Neural cell (in vitro differentiated cells): ENCODE measurements at regions not wholly inside any gene's neighbourhood (a gene's known extent, or its start where the extent isn't known, plus 50 kb on each side); places are given as distances from the start of the nearest gene placed in this dataset.

Experiments used
- H2AFZ ChIP-seq: fragments of 200-600, 300-800 bp; sonication (generic), shearing (Covaris generic); 2 replicates; pipeline ENCODE4 v1.6.0; 2014; ENCODE audit warnings: low read depth, mild to moderate bottlenecking, antibody characterized with exemption, low read length, moderate library complexity
- H3F3A ChIP-seq: fragments of 200-600 bp; shearing (Covaris generic); 2 replicates; pipeline ENCODE4 v1.6.1; 2016; ENCODE audit warnings: mild to moderate bottlenecking, moderate library complexity, mixed read lengths, antibody characterized with exemption, low read length; ENCODE audit not compliant: insufficient read depth, poor library complexity, severe bottlenecking
- H3K27ac ChIP-seq: fragments of 200-600, 300-800 bp; sonication (generic), shearing (Covaris generic); 2 replicates; pipeline ENCODE4 v1.5.1; 2014; ENCODE audit warnings: mild to moderate bottlenecking, low read length, moderate library complexity
- H3K27me3 ChIP-seq: fragments of 300-800, 200-600 bp; sonication (generic), shearing (Covaris generic); 2 replicates; pipeline ENCODE4 v1.6.0; 2014; ENCODE audit warnings: mild to moderate bottlenecking, low read depth, low read length, moderate library complexity; ENCODE audit not compliant: insufficient read depth
- H3K36me3 ChIP-seq: fragments of 300-800, 200-600 bp; sonication (generic), shearing (Covaris generic); 2 replicates; pipeline ENCODE4 v1.5.1; 2014; ENCODE audit warnings: mild to moderate bottlenecking, antibody characterized with exemption, low read length, moderate library complexity; ENCODE audit not compliant: insufficient read depth
- H3K4me2 ChIP-seq: fragments of 300-800, 200-600 bp; sonication (generic), shearing (Covaris generic); 2 replicates; pipeline ENCODE4 v1.6.0; 2014; ENCODE audit warnings: mild to moderate bottlenecking, low read length
- H3K4me3 ChIP-seq: fragments of 300-800, 200-600 bp; sonication (generic), shearing (Covaris generic); 2 replicates; pipeline ENCODE4 v1.5.1; 2014; ENCODE audit warnings: mild to moderate bottlenecking, low read length, moderate library complexity
- H3K79me2 ChIP-seq: fragments of 200-600 bp; shearing (Covaris generic); replicated peaks from 2 replicates; pipeline ENCODE4 v1.6.0; 2014; ENCODE audit warnings: mild to moderate bottlenecking, low read length, moderate library complexity; ENCODE audit not compliant: insufficient read depth
- H3K9ac ChIP-seq: fragments of 300-800, 200-600 bp; sonication (generic), shearing (Covaris generic); 2 replicates; pipeline ENCODE4 v1.6.1; 2016; ENCODE audit warnings: mild to moderate bottlenecking, low read length, mixed read lengths
- H3K9me2 ChIP-seq: fragments of 200-600 bp; shearing (Covaris generic); 2 replicates; pipeline ENCODE4 v1.6.1; 2016; ENCODE audit warnings: mild to moderate bottlenecking, low read length, mixed read lengths; ENCODE audit not compliant: insufficient read depth
- H3K9me3 ChIP-seq: fragments of 200-600, 300-800 bp; sonication (generic), shearing (Covaris generic); 2 replicates; pipeline ENCODE4 v1.6.1; 2016; ENCODE audit warnings: mild to moderate bottlenecking, mixed run types, low read length, moderate library complexity, mixed read lengths
- H4K20me1 ChIP-seq: fragments of 200-600 bp; shearing (Covaris generic); 2 replicates; pipeline ENCODE4 v1.6.1; 2016; ENCODE audit warnings: mild to moderate bottlenecking, mixed run types; ENCODE audit not compliant: insufficient read depth
- CTCF ChIP-seq: fragments of 450-650 bp; IDR thresholded peaks from 2 replicates; pipeline ENCODE4 v1.5.1; 2014; ENCODE audit warnings: antibody characterized with exemption, mild to moderate bottlenecking, moderate library complexity; ENCODE audit not compliant: poor library complexity, severe bottlenecking
- EP300 ChIP-seq: fragments of 450-650 bp; conservative IDR thresholded peaks from 2 replicates; pipeline ENCODE4 v1.6.1; 2014; ENCODE audit warnings: antibody characterized with exemption, mild to moderate bottlenecking, moderate library complexity; ENCODE audit not compliant: poor library complexity, severe bottlenecking
- EZH2 ChIP-seq: fragments of 200-600, 300-800 bp; shearing (Covaris generic), sonication (generic); IDR thresholded peaks from 2 replicates; pipeline ENCODE4 v1.6.1; 2014; ENCODE audit warnings: antibody characterized with exemption, low read length, borderline replicate concordance, mild to moderate bottlenecking; ENCODE audit not compliant: insufficient read depth, poor library complexity, severe bottlenecking
- MXI1 ChIP-seq: fragments of 450-650 bp; conservative IDR thresholded peaks from 2 replicates; pipeline ENCODE4 v1.6.1; 2014; ENCODE audit warnings: antibody characterized with exemption, mild to moderate bottlenecking; ENCODE audit not compliant: poor library complexity, severe bottlenecking
- POLR2AphosphoS5 ChIP-seq: IDR thresholded peaks from 2 replicates; pipeline ENCODE4 v1.6.1; 2012
- RAD21 ChIP-seq: fragments of 450-650 bp; conservative IDR thresholded peaks from 2 replicates; pipeline ENCODE4 v1.6.1; 2014; ENCODE audit warnings: antibody characterized with exemption, mild to moderate bottlenecking, moderate library complexity
- REST ChIP-seq: IDR thresholded peaks from 2 replicates; pipeline ENCODE4 v1.6.1; 2012; ENCODE audit warnings: borderline replicate concordance
- SMC3 ChIP-seq: fragments of 450-650 bp; conservative IDR thresholded peaks from 2 replicates; pipeline ENCODE4 v1.6.1; 2014; ENCODE audit warnings: antibody characterized with exemption, mild to moderate bottlenecking, moderate library complexity; ENCODE audit not compliant: poor library complexity
- TAF1 ChIP-seq: IDR thresholded peaks from 2 replicates; pipeline ENCODE4 v1.6.1; 2012; ENCODE audit warnings: low read depth

GRCh38 chr10:33498391-33498891 lies 164.0 kb upstream of the NRP1 start:
- Histone ChIP-seq H3K27ac (no peak overlapping the region), H3F3A (no peaks in the 10 kb centered on the region), H3K9me2 (no peaks in the 10 kb centered on the region), H3K9ac (no peak overlapping the region), H2AFZ (no peak overlapping the region), H3K79me2 (no peaks in the 10 kb centered on the region), H3K36me3 (no peaks in the 10 kb centered on the region), H3K4me3 (no peak overlapping the region), H3K4me2 (no peak overlapping the region), H3K9me3 (no peaks in the 10 kb centered on the region), H3K27me3 (no peaks in the 10 kb centered on the region), H4K20me1 (no peaks in the 10 kb centered on the region)
- TF ChIP-seq POLR2AphosphoS5 (no peak), REST (no peak), RAD21 (no peak), MXI1 (no peak), SMC3 (no peak), CTCF (no peak), TAF1 (no peak), EP300 (no peak), EZH2 (no peak)

- H2AFZ ChIP-seq, result no peak overlapping the region
- no peak for TF ChIP-seq MXI1
- no peak for TF ChIP-seq EZH2
- no peak for TF ChIP-seq EP300
- no peak for TF ChIP-seq RAD21
- TF ChIP-seq SMC3, result no peak
- no peak for TF ChIP-seq REST
- no peaks in the 10 kb centered on the region for H4K20me1 ChIP-seq
- no peaks in the 10 kb centered on the region for H3K36me3 ChIP-seq
- no peaks in the 10 kb centered on the region for H3F3A ChIP-seq
- H3K9ac ChIP-seq, result no peak overlapping the region
- H3K9me3 ChIP-seq, result no peaks in the 10 kb centered on the region
- no peaks in the 10 kb centered on the region for H3K79me2 ChIP-seq
- H3K4me3 ChIP-seq, result no peak overlapping the region
- no peak overlapping the region for H3K27ac ChIP-seq
- no peaks in the 10 kb centered on the region for H3K27me3 ChIP-seq
- no peaks in the 10 kb centered on the region for H3K9me2 ChIP-seq
- no peak overlapping the region for H3K4me2 ChIP-seq
Measured at GRCh38 chr10:33497338-33497737, 162.9 kb upstream of the NRP1 start.
